ENCODE measurements at regions not wholly inside any gene's neighbourhood (a gene's known extent, or its start where the extent isn't known, plus 50 kb on each side); places are given as distances from the start of the nearest gene placed in this dataset.

DNA sequence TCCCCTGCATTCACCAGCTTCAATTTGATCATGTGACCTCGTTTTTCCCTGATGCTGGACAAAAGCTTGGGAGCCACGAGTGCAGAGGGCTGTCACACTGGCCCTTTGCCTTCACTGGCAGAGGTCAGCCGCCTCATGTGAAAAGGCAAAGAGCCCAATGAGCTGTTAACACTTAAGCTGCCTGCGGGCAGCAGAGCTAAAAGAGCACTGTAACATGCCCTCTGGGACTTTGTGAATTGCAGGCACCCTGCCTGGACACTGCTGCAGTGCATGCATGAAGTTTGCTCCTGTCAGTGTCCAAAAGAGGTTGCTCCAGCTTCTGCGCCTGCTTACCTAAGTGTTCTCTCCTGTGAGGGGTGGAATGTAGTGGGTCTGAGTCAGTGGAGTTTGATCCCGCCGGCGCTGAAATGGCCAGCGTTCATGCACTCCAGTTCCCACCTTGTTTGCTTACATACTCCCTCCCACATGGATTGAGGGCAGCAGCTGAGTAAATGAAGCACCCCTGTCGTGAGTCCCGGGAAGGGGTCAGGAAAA, 193.7 kb downstream of the RFC3 start:
- Mint-ChIP-seq H3K27ac (no peak overlapping the region), H3K9me3 (peaks cover 0 to 7% (median 3%) of the 10 kb centered on the region in 7 donors), H3K27me3 (ENCODE audit: low read depth in 3 of 3) (peaks cover 0 to 2% (median 0%) of the 10 kb centered on the region in 3 donors), H3K4me3 (no peak overlapping the region), H3K4me1 (no peaks in the 10 kb centered on the region), H3K36me3 (no peaks in the 10 kb centered on the region)
- Histone ChIP-seq H3K36me3 (replicated peaks in 1 of 2; ENCODE audit: control insufficient read depth in 1 of 2, insufficient read depth in 2 of 2, low read length in 2 of 2) (no peaks in the 10 kb centered on the region), H3K79me2 (ENCODE audit: insufficient read depth, low read length) (no peaks in the 10 kb centered on the region), H3K27ac (ENCODE audit: low read depth in 1 of 2, low read length in 2 of 2) (no peak overlapping the region), H4K20me1 (ENCODE audit: insufficient read depth, low read length) (no peaks in the 10 kb centered on the region), H3K4me2 (replicated peaks; ENCODE audit: extremely low read depth, low read length, poor library complexity, severe bottlenecking) (no peak overlapping the region), H3K9me3 (replicated peaks in 1 of 2; ENCODE audit: control insufficient read depth in 1 of 2, insufficient read depth in 1 of 2, low read length in 2 of 2) (no peaks in the 10 kb centered on the region), H3K4me1 (ENCODE audit: control insufficient read depth in 1 of 2, insufficient read depth in 2 of 2, low read length in 2 of 2) (no peaks in the 10 kb centered on the region), H3K4me3 (replicated peaks in 1 of 3; ENCODE audit: low read depth in 2 of 3, low read length in 3 of 3) (no peak overlapping the region), H3K9ac (ENCODE audit: insufficient read depth, low read length, poor library complexity, severe bottlenecking) (no peak overlapping the region), H3K27me3 (ENCODE audit: control insufficient read depth in 2 of 2, insufficient read depth in 2 of 2, low read length in 2 of 2) (no peaks in the 10 kb centered on the region), H2AFZ (ENCODE audit: insufficient read depth, low read depth, low read length, poor library complexity, severe bottlenecking) (no peak overlapping the region)
- intact Hi-C loops (cut with micrococcal nuclease) = no loop called here
- no peak for TF ChIP-seq CTCF (IDR thresholded peaks at IDR 0.05)
- DNase-seq = no peak
- 76% methylated on average over 4 of the region's 11 CpGs for WGBS (ENCODE audit: insufficient coverage)

GRCh38 chr13:34012382-34012781, 194.4 kb downstream of the RFC3 start:
- intact Hi-C loops (cut with micrococcal nuclease) = no loop called here
- H3K4me1 ChIP-seq (ENCODE audit: control insufficient read depth in 1 of 2, insufficient read depth in 2 of 2, low read length in 2 of 2) = no peaks in the 10 kb centered on the region
- no peak overlapping the region for H3K4me2 ChIP-seq (replicated peaks; ENCODE audit: extremely low read depth, low read length, poor library complexity, severe bottlenecking)
- H4K20me1 ChIP-seq (ENCODE audit: insufficient read depth, low read length) = no peaks in the 10 kb centered on the region
- no peak overlapping the region for H3K9ac ChIP-seq (ENCODE audit: insufficient read depth, low read length, poor library complexity, severe bottlenecking)
- H3K4me1 Mint-ChIP-seq = no peaks in the 10 kb centered on the region
- no peak for DNase-seq
- 86% methylated on average over 2 of the region's 2 CpGs for WGBS (ENCODE audit: insufficient coverage)
- H3K27me3 Mint-ChIP-seq (ENCODE audit: low read depth in 3 of 3) = peaks cover 0 to 2% (median 2%) of the 10 kb centered on the region in 3 donors
- no peak overlapping the region for H3K4me3 Mint-ChIP-seq
- peaks cover 0 to 8% (median 3%) of the 10 kb centered on the region in 7 donors for H3K9me3 Mint-ChIP-seq
- no peaks in the 10 kb centered on the region for H3K36me3 ChIP-seq (replicated peaks in 1 of 2; ENCODE audit: control insufficient read depth in 1 of 2, insufficient read depth in 2 of 2, low read length in 2 of 2)
- TF ChIP-seq CTCF (IDR thresholded peaks at IDR 0.05) = no peak
- H3K27me3 ChIP-seq (ENCODE audit: control insufficient read depth in 2 of 2, insufficient read depth in 2 of 2, low read length in 2 of 2) = no peaks in the 10 kb centered on the region
- H3K27ac ChIP-seq (ENCODE audit: low read depth in 1 of 2, low read length in 2 of 2) = no peak overlapping the region
- H3K27ac Mint-ChIP-seq = no peak overlapping the region
- H2AFZ ChIP-seq (ENCODE audit: insufficient read depth, low read depth, low read length, poor library complexity, severe bottlenecking) = no peak overlapping the region
- H3K9me3 ChIP-seq (replicated peaks in 1 of 2; ENCODE audit: control insufficient read depth in 1 of 2, insufficient read depth in 1 of 2, low read length in 2 of 2) = no peaks in the 10 kb centered on the region
- H3K4me3 ChIP-seq (replicated peaks in 1 of 3; ENCODE audit: low read depth in 2 of 3, low read length in 3 of 3) = no peak overlapping the region
- H3K36me3 Mint-ChIP-seq = no peaks in the 10 kb centered on the region
- no peaks in the 10 kb centered on the region for H3K79me2 ChIP-seq (ENCODE audit: insufficient read depth, low read length)
